ENCODE measurements at regions not wholly inside any gene's neighbourhood (a gene's known extent, or its start where the extent isn't known, plus 50 kb on each side); places are given as distances from the start of the nearest gene placed in this dataset.

DNA sequence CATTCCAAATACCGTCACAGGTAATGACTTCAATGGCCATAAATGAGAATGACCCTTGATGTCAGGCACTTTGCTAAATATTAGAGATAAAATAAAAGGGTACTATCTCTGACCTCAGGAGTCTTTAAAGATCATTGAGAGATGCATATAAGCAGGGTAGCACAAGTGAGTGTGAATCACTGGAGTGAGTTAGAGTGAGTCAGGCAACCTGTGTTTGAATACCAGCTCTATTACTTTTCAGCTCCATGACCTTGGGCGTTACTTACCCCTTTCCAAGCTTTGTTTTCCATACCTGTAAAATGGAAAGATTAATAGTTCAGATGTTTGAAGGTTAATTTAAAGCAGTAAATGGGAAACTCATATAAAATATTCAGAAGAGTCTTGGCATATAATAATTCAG is 1058.0 kb upstream of the ADGRL4 start:
- TF ChIP-seq, protein P1, sequence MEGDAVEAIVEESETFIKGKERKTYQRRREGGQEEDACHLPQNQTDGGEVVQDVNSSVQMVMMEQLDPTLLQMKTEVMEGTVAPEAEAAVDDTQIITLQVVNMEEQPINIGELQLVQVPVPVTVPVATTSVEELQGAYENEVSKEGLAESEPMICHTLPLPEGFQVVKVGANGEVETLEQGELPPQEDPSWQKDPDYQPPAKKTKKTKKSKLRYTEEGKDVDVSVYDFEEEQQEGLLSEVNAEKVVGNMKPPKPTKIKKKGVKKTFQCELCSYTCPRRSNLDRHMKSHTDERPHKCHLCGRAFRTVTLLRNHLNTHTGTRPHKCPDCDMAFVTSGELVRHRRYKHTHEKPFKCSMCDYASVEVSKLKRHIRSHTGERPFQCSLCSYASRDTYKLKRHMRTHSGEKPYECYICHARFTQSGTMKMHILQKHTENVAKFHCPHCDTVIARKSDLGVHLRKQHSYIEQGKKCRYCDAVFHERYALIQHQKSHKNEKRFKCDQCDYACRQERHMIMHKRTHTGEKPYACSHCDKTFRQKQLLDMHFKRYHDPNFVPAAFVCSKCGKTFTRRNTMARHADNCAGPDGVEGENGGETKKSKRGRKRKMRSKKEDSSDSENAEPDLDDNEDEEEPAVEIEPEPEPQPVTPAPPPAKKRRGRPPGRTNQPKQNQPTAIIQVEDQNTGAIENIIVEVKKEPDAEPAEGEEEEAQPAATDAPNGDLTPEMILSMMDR (IDR thresholded peaks at IDR 0.05), result no peak
- no peak for TF ChIP-seq POLR2A (IDR thresholded peaks at IDR 0.05)

Data from adrenal gland (tissue), 5 donors.